HepG2 (cell line): ENCODE measurements at regions not wholly inside any gene's neighbourhood (a gene's known extent, or its start where the extent isn't known, plus 50 kb on each side); places are given as distances from the start of the nearest gene placed in this dataset.

Experiments used
- ATAC-seq: fragments of 200-7000 bp; cut with Tn5 transposase; 3 replicates; pipeline ENCODE4 v1.9.1; 2020; ENCODE audit warnings: mild to moderate bottlenecking, moderate library complexity
- BruUV-seq: library from RNA; stranded (reverse); fragments of 400-500 nt; replicated peaks from 2 replicates; lab custom pipeline; 2021; lab: Mats Ljungman, UMichigan
- CTCF ChIA-PET: fragments of 300-600 bp; formaldehyde crosslinking; extraction: SDS; loops from one replicate; lab custom pipeline; 2021; ENCODE audit warnings: low total read pairs, inconsistent platforms, low intra/inter-chr PET ratio; lab: Yijun Ruan, JAX
- POLR2A ChIA-PET: fragments of 350-600 bp; sonication (Branson Sonifier 250); formaldehyde crosslinking; loops from one replicate; lab custom pipeline; 2020; ENCODE audit warnings: antibody characterized with exemption, inconsistent platforms; lab: Yijun Ruan, JAX
- DNase-seq: peaks from one replicate; pipeline ENCODE4 v3.0.0-alpha.2; 2015; ENCODE audit warnings: low spot score
- FAIRE-seq: peaks from 3 replicates; lab custom pipeline; 2011; peaks lifted over from hg19 to GRCh38; lab: Jason Lieb, UNC
- H2AFZ ChIP-seq: one replicate; pipeline ENCODE4 v1.6.1; 2011; ENCODE audit warnings: low read length, inconsistent platforms
- H3K27ac ChIP-seq: fragments of 300-600 bp; 3 replicates; pipeline ENCODE4 v1.8.0; 2011; ENCODE audit warnings: mixed run types, mild to moderate bottlenecking, mixed read lengths, low read length, inconsistent platforms; ENCODE audit not compliant: insufficient read depth; ENCODE audit errors: extremely low read length
- H3K27me3 ChIP-seq, 2 experiments: fragments of 200-600 bp in 1 of 2; 2 replicates in 1 of 2; 3 replicates in 1 of 2; pipeline versions ENCODE4 v1.6.0 to v1.8.0; 2011; ENCODE audit warnings: low read length in 2 of 2, mild to moderate bottlenecking in 2 of 2, moderate library complexity in 2 of 2, inconsistent platforms in 1 of 2; ENCODE audit not compliant: insufficient read depth in 2 of 2, control insufficient read depth in 1 of 2
- H3K36me3 ChIP-seq, 2 experiments: fragments of 200-600 bp in 1 of 2; replicated peaks in 1 of 2; 2 replicates in 1 of 2; 3 replicates in 1 of 2; pipeline versions ENCODE4 v1.5.1 to v1.8.0; 2011; ENCODE audit warnings: low read length in 2 of 2, inconsistent platforms in 1 of 2; ENCODE audit not compliant: insufficient read depth in 2 of 2, control insufficient read depth in 1 of 2
- H3K4me1 ChIP-seq: 2 replicates; pipeline ENCODE4 v1.5.1; 2012; ENCODE audit warnings: low read length, inconsistent platforms; ENCODE audit not compliant: insufficient read depth
- H3K4me2 ChIP-seq: 2 replicates; pipeline ENCODE4 v1.6.0; 2011; ENCODE audit warnings: low read depth, low read length, inconsistent platforms
- H3K4me3 ChIP-seq, 3 experiments: fragments of 200-600 bp in 1 of 3; sonication (generic), shearing (Covaris generic) in 1 of 3; replicated peaks in 1 of 3; 2 replicates each; pipeline ENCODE4 v1.5.1; 2011 to 2016; ENCODE audit warnings: low read length in 3 of 3, inconsistent platforms in 2 of 3, low read depth in 2 of 3, mild to moderate bottlenecking in 2 of 3, control low read depth in 1 of 3, mixed read lengths in 1 of 3; ENCODE audit not compliant: insufficient read depth in 1 of 3
- H3K79me2 ChIP-seq: one replicate; pipeline ENCODE4 v1.6.1; 2011; ENCODE audit warnings: low read length, inconsistent platforms; ENCODE audit not compliant: insufficient read depth
- H3K9ac ChIP-seq: 2 replicates; pipeline ENCODE4 v1.6.0; 2011; ENCODE audit warnings: mild to moderate bottlenecking, low read depth, low read length, inconsistent platforms; ENCODE audit not compliant: insufficient read depth
- H3K9me3 ChIP-seq: 2 replicates; pipeline ENCODE4 v1.5.1; 2012; ENCODE audit warnings: mild to moderate bottlenecking, low read length
- H4K20me1 ChIP-seq: 2 replicates; pipeline ENCODE4 v1.6.0; 2011; ENCODE audit warnings: inconsistent platforms, mild to moderate bottlenecking, low read length, moderate library complexity; ENCODE audit not compliant: insufficient read depth
- ATM ChIP-seq: fragments of 450-650 bp; IDR thresholded peaks from 2 replicates; pipeline ENCODE4 v1.7.1; 2017; ENCODE audit warnings: mild to moderate bottlenecking, borderline replicate concordance
- BHLHE40 ChIP-seq: IDR thresholded peaks from 2 replicates; pipeline ENCODE4 v1.6.1; 2011; ENCODE audit warnings: low read length, improper control_type of control experiment
- HDAC6 ChIP-seq: fragments of 200-600 bp; sonication (generic); IDR thresholded peaks from 2 replicates; pipeline ENCODE4 v1.7.0; 2017; ENCODE audit warnings: mild to moderate bottlenecking, antibody characterized with exemption, low read length, low read depth
- IRF2 ChIP-seq: IDR thresholded peaks from 2 replicates; pipeline ENCODE4 v1.6.1; 2018; ENCODE audit warnings: missing genetic modification reagents, missing compliant biosample characterization
- JUNB ChIP-seq: sonication (generic); formaldehyde crosslinking; IDR thresholded peaks from 2 replicates; pipeline ENCODE4 v1.8.0; 2022; ENCODE audit warnings: missing genetic modification reagents, mild to moderate bottlenecking, borderline replicate concordance
- KMT2B ChIP-seq: IDR thresholded peaks from 2 replicates; pipeline ENCODE4 v1.6.1; 2016; ENCODE audit warnings: missing genetic modification reagents, missing compliant biosample characterization
- MBD4 ChIP-seq: IDR thresholded peaks from 2 replicates; pipeline ENCODE4 v1.6.1; 2012; ENCODE audit warnings: low read length, inconsistent platforms, borderline replicate concordance
- NFE2 ChIP-seq: sonication (generic); formaldehyde crosslinking; IDR thresholded peaks from 2 replicates; pipeline ENCODE4 v1.4.0; 2020; ENCODE audit warnings: missing genetic modification reagents
- NFKB2 ChIP-seq: sonication (generic); formaldehyde crosslinking; IDR thresholded peaks from 2 replicates; pipeline ENCODE4 v1.4.0; 2020; ENCODE audit warnings: missing genetic modification reagents, borderline replicate concordance
- SCMH1 ChIP-seq: sonication (generic); formaldehyde crosslinking; IDR thresholded peaks from 2 replicates; pipeline ENCODE4 v1.9.0; 2021; ENCODE audit warnings: missing genetic modification reagents, mild to moderate bottlenecking, borderline replicate concordance
- ZFP82 ChIP-seq: sonication (generic); formaldehyde crosslinking; IDR thresholded peaks from 2 replicates; pipeline ENCODE4 v1.5.1; 2020; ENCODE audit warnings: mild to moderate bottlenecking, missing genetic modification reagents, borderline replicate concordance
- ZNF10 ChIP-seq: sonication (generic); formaldehyde crosslinking; IDR thresholded peaks from 2 replicates; pipeline ENCODE4 v1.4.0; 2020; ENCODE audit warnings: mild to moderate bottlenecking, low read depth, missing genetic modification reagents, borderline replicate concordance
- ZNF382 ChIP-seq: sonication (generic); formaldehyde crosslinking; IDR thresholded peaks from 2 replicates; pipeline ENCODE4 v1.5.0; 2020; ENCODE audit warnings: missing genetic modification reagents, mild to moderate bottlenecking, borderline replicate concordance
- ZNF570 ChIP-seq: sonication (generic); formaldehyde crosslinking; IDR thresholded peaks from 2 replicates; pipeline ENCODE4 v1.4.0; 2020; ENCODE audit warnings: mild to moderate bottlenecking, missing genetic modification reagents, borderline replicate concordance
- ZNF792 ChIP-seq: IDR thresholded peaks from 2 replicates; pipeline ENCODE4 v1.6.1; 2016
- ZNF841 ChIP-seq: sonication (generic); formaldehyde crosslinking; IDR thresholded peaks from 2 replicates; pipeline ENCODE4 v1.8.1; 2023; ENCODE audit warnings: missing genetic modification reagents, borderline replicate concordance
- WGBS: methylation state at CpG from one replicate; pipeline ENCODE4 v1.1.6; 2017; ENCODE audit warnings: low lambda C conversion rate; 5-methylcytosine and 5-hydroxymethylcytosine counted together
- in situ Hi-C: cut with HindIII; loops from 2 replicates; pipeline ENCODE4 v1.10.0; 2017; ENCODE audit warnings: low pct_unique_long_range_greater_than_20kb; ENCODE audit not compliant: extremely low pct_ligation_motif_present
- intact Hi-C: fragments of 100-400 bp; cut with micrococcal nuclease; formaldehyde crosslinking; loops from one replicate; pipeline ENCODE4 v1.10.0; 2022; ENCODE audit not compliant: unreplicated experiment
- TF ChIP-seq, protein P1 (sequence below), 2 experiments: IDR thresholded peaks; 2 replicates each; pipeline ENCODE4 v1.6.1; 2011 to 2012; ENCODE audit warnings: low read length in 2 of 2, borderline replicate concordance in 1 of 2, low read depth in 1 of 2, mild to moderate bottlenecking in 1 of 2, moderate library complexity in 1 of 2
- TF ChIP-seq, protein P2 (sequence below): sonication (generic); formaldehyde crosslinking; IDR thresholded peaks from 2 replicates; pipeline ENCODE4 v1.8.0; 2022; ENCODE audit warnings: low read depth, missing genetic modification reagents

DNA sequence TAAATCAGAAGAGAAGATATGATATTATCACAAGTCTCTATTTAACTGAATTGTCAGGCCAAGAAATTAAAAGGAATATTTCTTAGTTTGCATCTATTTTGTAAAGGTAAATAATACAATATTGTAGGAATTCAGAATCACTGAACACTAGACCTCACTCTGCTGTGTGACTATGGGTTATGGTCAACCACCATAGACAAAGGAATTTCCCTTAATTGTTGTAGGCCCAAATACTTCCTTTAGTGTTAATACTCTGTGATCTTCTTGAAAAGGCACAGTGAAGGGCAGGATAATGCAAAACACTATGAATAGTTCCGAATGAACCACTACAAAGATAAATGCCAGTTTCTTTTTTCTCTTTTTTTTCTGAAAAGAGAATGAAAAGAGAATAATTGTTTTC, 162.3 kb downstream of the TUSC7 start:
- CTCF ChIA-PET: no interaction called here
- POLR2A ChIA-PET: no interaction called here
- FAIRE-seq (no peak), DNase-seq (no peak), ATAC-seq (no peak)
- 0% methylated on average over 1 of the region's 1 CpG for WGBS
- no peak overlapping the region for H3K4me2 ChIP-seq
- no peaks in the 10 kb centered on the region for H3K4me1 ChIP-seq
- H3K9me3 ChIP-seq: no peaks in the 10 kb centered on the region
- intact Hi-C loops: no loop called here
- H3K36me3 ChIP-seq: no peaks in the 10 kb centered on the region
- no peak overlapping the region for H2AFZ ChIP-seq
- H4K20me1 ChIP-seq: no peaks in the 10 kb centered on the region
- no peaks in the 10 kb centered on the region for H3K79me2 ChIP-seq
- in situ Hi-C loops: no loop called here
- H3K9ac ChIP-seq: no peak overlapping the region
- H3K27me3 ChIP-seq: no peaks in the 10 kb centered on the region
- no TSS peak for BruUV-seq
- H3K27ac ChIP-seq: no peak overlapping the region
- TF ChIP-seq BHLHE40: no peak
- TF ChIP-seq, protein P1, sequence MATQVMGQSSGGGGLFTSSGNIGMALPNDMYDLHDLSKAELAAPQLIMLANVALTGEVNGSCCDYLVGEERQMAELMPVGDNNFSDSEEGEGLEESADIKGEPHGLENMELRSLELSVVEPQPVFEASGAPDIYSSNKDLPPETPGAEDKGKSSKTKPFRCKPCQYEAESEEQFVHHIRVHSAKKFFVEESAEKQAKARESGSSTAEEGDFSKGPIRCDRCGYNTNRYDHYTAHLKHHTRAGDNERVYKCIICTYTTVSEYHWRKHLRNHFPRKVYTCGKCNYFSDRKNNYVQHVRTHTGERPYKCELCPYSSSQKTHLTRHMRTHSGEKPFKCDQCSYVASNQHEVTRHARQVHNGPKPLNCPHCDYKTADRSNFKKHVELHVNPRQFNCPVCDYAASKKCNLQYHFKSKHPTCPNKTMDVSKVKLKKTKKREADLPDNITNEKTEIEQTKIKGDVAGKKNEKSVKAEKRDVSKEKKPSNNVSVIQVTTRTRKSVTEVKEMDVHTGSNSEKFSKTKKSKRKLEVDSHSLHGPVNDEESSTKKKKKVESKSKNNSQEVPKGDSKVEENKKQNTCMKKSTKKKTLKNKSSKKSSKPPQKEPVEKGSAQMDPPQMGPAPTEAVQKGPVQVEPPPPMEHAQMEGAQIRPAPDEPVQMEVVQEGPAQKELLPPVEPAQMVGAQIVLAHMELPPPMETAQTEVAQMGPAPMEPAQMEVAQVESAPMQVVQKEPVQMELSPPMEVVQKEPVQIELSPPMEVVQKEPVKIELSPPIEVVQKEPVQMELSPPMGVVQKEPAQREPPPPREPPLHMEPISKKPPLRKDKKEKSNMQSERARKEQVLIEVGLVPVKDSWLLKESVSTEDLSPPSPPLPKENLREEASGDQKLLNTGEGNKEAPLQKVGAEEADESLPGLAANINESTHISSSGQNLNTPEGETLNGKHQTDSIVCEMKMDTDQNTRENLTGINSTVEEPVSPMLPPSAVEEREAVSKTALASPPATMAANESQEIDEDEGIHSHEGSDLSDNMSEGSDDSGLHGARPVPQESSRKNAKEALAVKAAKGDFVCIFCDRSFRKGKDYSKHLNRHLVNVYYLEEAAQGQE (IDR thresholded peaks at IDR 0.05; ENCODE audit: borderline replicate concordance in 1 of 2, low read depth in 1 of 2, low read length in 2 of 2): no peak
- no peak for TF ChIP-seq ZFP82 (CRISPR knock-in tag)
- TF ChIP-seq ZNF792 (CRISPR knock-in tag): no peak
- no peak for TF ChIP-seq ZNF570 (CRISPR knock-in tag)
- TF ChIP-seq KMT2B (CRISPR knock-in tag): no peak
- TF ChIP-seq ZNF841: no peak
- no peak for TF ChIP-seq JUNB (CRISPR knock-in tag)
- TF ChIP-seq MBD4: no peak
- no peak for TF ChIP-seq SCMH1 (CRISPR knock-in tag)
- no peak for TF ChIP-seq ZNF10
- no peak for TF ChIP-seq NFE2 (CRISPR knock-in tag)
- TF ChIP-seq ATM: no peak
- no peak for TF ChIP-seq ZNF382 (CRISPR knock-in tag)
- no peak for TF ChIP-seq HDAC6
- no peak for TF ChIP-seq IRF2 (CRISPR knock-in tag)
- TF ChIP-seq NFKB2 (CRISPR knock-in tag): no peak
- TF ChIP-seq, protein P2, sequence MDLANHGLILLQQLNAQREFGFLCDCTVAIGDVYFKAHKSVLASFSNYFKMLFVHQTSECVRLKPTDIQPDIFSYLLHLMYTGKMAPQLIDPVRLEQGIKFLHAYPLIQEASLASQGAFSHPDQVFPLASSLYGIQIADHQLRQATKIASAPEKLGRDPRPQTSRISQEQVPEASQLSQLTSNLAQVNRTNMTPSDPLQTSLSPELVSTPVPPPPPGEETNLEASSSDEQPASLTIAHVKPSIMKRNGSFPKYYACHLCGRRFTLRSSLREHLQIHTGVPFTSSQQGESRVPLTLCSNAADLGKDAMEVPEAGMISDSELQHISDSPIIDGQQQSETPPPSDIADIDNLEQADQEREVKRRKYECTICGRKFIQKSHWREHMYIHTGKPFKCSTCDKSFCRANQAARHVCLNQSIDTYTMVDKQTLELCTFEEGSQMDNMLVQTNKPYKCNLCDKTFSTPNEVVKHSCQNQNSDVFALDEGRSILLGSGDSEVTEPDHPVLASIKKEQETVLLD: no peak
- no peak overlapping the region for H3K4me3 ChIP-seq
